AG09309 (cell line): ENCODE measurements at regions not wholly inside any gene's neighbourhood (a gene's known extent, or its start where the extent isn't known, plus 50 kb on each side); places are given as distances from the start of the nearest gene placed in this dataset.

Experiments used
- DNase-seq: peaks from one replicate; pipeline ENCODE4 v3.0.0-alpha.2; 2010; ENCODE audit warnings: low read depth
- H3K4me3 ChIP-seq: 2 replicates; pipeline ENCODE4 v1.5.1; 2011; ENCODE audit warnings: mild to moderate bottlenecking, low read depth, low read length, moderate library complexity; ENCODE audit not compliant: control insufficient read depth
- TF ChIP-seq, protein P1 (sequence below): IDR thresholded peaks from 2 replicates; pipeline ENCODE4 v1.5.1; 2011; ENCODE audit warnings: mild to moderate bottlenecking, low read depth, low read length, inconsistent platforms; ENCODE audit not compliant: insufficient read depth, control insufficient read depth; ENCODE audit errors: missing control alignments

- TF ChIP-seq, protein P1, sequence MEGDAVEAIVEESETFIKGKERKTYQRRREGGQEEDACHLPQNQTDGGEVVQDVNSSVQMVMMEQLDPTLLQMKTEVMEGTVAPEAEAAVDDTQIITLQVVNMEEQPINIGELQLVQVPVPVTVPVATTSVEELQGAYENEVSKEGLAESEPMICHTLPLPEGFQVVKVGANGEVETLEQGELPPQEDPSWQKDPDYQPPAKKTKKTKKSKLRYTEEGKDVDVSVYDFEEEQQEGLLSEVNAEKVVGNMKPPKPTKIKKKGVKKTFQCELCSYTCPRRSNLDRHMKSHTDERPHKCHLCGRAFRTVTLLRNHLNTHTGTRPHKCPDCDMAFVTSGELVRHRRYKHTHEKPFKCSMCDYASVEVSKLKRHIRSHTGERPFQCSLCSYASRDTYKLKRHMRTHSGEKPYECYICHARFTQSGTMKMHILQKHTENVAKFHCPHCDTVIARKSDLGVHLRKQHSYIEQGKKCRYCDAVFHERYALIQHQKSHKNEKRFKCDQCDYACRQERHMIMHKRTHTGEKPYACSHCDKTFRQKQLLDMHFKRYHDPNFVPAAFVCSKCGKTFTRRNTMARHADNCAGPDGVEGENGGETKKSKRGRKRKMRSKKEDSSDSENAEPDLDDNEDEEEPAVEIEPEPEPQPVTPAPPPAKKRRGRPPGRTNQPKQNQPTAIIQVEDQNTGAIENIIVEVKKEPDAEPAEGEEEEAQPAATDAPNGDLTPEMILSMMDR, result no peak
- no peak for DNase-seq
- no peak overlapping the region for H3K4me3 ChIP-seq
Observed at GRCh38 chr15:31468911-31469785, 142.5 kb downstream of the KLF13 start.

DNA sequence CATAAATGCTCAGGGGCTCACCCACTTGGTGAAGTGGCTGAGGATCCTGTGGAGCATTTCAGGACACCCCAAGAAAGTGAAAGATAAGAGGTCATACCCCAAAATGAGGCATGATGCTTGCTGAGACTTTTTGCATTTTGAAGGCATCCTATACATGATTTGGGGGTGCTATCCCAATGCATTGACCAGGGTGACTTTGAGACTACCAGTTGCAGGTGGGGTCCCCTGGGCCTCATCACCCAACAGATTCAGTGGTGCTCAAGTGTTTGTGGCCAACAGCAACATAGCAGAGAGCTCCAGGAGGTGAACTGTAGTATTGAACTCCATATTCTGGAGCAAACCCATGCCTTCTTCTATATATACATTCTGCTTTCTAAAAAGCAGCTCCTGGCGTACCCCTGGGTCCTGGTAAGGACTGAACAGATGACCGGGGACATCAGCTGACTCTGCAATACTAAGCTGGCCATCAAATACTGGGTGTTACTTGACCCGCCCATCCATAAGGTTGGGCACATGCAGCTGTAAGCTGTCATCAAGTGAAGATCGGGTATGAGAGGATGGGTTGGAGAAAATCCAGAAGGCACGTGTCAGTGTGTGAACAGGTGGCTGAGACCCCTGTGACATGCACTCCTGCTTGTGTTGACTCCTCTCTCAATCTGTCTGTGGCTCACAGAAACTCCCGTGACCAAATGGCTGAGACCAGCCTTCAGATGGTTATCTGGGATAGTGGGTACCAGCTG, 143.3 kb downstream of the KLF13 start:
- no peak overlapping the region for H3K4me3 ChIP-seq
- DNase-seq, result no peak
- TF ChIP-seq, protein P1, result no peak

- TF ChIP-seq, protein P1, result no peak
- DNase-seq, result no peak
- no peak overlapping the region for H3K4me3 ChIP-seq
Observed at GRCh38 chr15:31470756-31471155, 144.1 kb downstream of the KLF13 start.

- peak; percentile 75 for DNase-seq
- no peak overlapping the region for H3K4me3 ChIP-seq
- TF ChIP-seq, protein P1, result no peak
Observed at GRCh38 chr15:31471731-31472430, 145.2 kb downstream of the KLF13 start.

DNA sequence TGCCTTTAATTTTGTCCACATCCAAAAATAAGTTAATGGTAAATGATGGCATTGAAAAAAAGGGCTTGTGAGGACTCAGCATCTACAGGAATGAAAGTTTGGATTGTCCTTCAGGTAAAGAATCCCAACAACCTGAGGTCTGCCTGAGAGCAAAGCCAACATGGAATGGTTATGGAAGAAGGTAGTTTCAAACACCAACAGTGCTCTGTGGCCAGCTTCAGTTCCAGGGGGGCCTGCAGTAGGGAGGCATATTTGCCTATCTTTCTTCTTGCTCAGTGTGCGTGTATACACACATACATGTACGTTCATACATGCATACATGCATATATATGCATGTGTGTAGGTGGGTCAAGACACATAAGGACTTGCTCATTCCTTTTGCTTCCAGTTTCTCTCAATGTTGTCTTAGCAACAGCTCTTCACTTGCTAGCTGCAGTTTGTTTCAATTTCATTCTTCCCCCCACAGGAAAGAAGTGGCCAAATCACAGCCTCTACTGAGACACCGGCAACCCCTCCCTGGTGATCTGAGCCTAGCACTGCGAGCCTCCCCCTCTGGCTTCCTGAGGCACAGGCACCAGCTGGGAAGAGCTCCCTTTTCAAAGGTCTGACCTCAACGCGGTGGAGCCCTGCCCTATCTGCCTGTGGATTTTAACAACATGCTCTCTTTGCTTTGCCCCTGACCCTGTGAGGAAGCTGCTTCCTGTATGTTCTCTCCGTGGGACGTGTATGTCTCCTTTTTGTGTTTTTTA, 146.2 kb downstream of the KLF13 start:
- H3K4me3 ChIP-seq, result no peak overlapping the region
- no peak for DNase-seq
- TF ChIP-seq, protein P1, result no peak

- H3K4me3 ChIP-seq, result no peak overlapping the region
- TF ChIP-seq, protein P1, result no peak
- DNase-seq, result no peak
Observed at GRCh38 chr15:31473385-31474058, 146.9 kb downstream of the KLF13 start.
